ENCODE measurements at regions not wholly inside any gene's neighbourhood (a gene's known extent, or its start where the extent isn't known, plus 50 kb on each side); places are given as distances from the start of the nearest gene placed in this dataset.
A peak's percentile ranks its signal among the peaks of the same experiment; 100 is the strongest.

DNA sequence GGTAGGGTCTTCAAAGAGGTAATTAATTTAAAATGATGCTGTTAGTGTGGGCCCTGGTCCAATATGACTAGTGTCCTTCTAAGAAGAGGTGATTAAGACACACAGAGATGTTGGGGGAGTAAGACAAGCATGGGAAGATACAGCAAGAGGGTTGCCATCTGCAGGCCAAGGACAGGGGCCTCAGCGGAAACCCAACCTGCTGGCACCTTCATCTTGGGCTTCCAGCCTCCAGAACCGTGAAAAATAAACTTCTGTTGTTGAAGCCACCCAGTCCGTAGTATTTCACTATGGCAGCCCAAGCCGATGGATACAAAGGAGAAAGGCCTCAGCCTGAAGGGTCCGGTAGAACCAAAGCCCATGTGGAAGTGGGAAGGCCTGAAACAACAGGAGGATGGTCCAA lies 161.7 kb upstream of the UBE2E1 start:
- no peak for DNase-seq (ENCODE audit: low read depth)
- H3K4me3 ChIP-seq (ENCODE audit: low read depth, low read length), result no peak overlapping the region
- TF ChIP-seq, protein P1, sequence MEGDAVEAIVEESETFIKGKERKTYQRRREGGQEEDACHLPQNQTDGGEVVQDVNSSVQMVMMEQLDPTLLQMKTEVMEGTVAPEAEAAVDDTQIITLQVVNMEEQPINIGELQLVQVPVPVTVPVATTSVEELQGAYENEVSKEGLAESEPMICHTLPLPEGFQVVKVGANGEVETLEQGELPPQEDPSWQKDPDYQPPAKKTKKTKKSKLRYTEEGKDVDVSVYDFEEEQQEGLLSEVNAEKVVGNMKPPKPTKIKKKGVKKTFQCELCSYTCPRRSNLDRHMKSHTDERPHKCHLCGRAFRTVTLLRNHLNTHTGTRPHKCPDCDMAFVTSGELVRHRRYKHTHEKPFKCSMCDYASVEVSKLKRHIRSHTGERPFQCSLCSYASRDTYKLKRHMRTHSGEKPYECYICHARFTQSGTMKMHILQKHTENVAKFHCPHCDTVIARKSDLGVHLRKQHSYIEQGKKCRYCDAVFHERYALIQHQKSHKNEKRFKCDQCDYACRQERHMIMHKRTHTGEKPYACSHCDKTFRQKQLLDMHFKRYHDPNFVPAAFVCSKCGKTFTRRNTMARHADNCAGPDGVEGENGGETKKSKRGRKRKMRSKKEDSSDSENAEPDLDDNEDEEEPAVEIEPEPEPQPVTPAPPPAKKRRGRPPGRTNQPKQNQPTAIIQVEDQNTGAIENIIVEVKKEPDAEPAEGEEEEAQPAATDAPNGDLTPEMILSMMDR (conservative IDR thresholded peaks at IDR 0.05; ENCODE audit: low read depth, low read length), result no peak

DNA sequence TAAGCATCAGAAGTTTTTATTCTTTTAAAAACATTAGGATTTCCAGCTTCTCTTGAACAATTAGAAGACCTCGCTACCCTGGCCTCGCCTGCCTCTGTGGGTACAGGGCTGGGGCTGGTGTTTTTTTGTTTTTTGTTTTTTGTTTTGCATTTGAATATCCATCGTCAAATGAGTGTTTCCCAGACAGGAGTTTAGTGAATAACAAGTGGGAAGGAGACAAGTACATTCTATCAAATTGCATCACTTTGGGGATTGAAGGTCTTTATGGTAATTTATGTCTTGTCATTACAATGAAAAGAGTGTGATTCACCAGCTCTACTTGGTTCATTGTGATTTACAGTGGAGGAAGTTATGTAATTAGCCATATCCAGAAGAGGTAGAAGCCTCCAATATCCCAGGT lies 161.1 kb upstream of the UBE2E1 start:
- H3K4me3 ChIP-seq (ENCODE audit: low read depth, low read length), result no peak overlapping the region
- no peak for DNase-seq (ENCODE audit: low read depth)
- TF ChIP-seq, protein P1 (conservative IDR thresholded peaks at IDR 0.05; ENCODE audit: low read depth, low read length), result no peak

DNA sequence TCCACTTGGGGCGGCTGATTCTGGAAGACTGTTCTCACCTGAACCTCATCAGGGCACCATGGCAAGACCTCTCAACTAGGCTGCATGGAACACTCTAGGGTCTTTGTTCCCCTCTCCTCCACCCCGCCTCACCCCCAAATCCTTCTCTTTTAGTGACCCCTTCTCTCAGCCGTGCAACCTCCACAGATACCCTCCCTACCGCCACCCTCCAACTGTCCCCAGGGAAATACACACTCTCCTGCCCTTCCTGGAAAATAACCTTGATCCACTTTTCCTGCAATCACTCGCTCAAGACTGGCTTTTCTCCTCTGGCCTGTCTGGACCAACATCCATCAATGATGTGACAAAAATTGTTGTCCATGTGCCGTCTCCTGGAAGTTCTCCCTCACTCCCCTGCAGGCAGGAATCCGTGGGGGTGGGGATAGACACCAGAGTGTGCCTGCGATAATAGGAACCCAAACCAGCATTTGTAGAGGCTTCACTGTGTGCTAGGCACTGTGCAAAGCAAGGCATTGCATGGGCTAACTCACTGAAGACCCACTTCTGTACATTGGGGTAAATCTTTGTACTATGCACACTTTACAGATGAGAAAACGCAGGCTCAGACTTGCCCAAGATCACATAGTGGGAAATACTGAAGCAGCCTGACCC lies 160.1 kb upstream of the UBE2E1 start:
- H3K4me3 ChIP-seq (ENCODE audit: low read depth, low read length), result no peak overlapping the region
- no peak for DNase-seq (ENCODE audit: low read depth)
- TF ChIP-seq, protein P1 (conservative IDR thresholded peaks at IDR 0.05; ENCODE audit: low read depth, low read length), result no peak

DNA sequence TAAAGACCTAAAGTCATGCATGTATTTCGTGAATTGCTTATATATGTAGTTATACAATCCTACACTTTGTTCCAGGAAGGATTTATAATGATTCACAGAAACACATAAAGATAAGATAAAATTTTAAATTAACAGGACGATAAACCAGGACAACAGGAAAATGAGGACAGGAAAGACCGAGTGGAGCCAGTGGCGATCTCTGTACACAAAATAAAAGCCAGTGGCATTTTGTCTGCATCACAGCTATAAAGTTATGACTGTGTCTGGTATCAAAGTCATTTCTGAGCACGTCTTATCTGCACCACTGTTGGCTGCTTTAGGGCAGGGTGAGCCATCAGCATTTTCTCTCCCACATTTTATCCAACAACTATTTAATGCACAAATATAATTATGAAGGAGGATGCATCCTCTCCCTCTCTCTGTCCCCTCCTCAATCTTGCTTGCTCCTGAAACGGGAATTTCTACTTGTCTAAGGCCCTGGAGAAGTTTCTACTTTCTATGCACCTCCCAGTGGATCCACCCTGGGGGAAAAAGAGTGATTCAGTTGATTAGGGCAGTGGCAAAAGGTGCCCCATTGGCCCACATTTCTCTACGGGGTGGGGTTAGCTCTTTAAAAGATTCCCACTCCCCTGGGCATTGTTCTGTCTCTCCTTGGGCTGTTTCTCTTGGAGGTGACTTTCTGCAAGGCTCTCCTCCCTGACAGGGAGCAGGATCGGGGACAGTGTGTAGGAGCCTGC lies 159.4 kb upstream of the UBE2E1 start:
- no peak for DNase-seq (ENCODE audit: low read depth)
- no peak overlapping the region for H3K4me3 ChIP-seq (ENCODE audit: low read depth, low read length)
- TF ChIP-seq, protein P1 (conservative IDR thresholded peaks at IDR 0.05; ENCODE audit: low read depth, low read length), result no peak

DNA sequence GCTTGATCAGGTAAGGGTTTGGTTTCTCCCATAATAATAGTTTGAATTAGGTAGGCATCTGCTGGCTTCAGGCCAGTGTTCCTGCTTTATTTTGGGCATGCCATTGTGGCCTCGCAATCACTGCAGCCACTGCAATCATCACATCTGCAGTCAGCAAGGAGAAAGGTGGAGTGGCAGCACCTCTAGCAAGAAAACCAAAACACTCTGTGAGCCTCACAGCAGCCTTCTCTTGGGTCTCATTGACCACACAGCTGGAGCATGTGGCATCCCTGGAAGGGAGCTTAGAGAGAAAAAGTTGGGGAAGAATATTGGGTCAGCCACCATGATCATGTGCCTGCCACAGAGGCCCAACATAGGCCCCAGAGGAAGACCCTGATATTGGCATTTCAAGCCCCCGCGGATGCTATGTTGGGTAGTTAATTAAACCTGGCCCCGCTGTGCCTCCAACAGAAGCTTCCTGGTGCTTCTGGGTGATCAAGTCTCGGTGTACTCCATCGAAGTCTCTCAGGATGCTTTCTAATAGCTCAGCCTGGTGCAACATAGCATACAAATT lies 158.0 kb upstream of the UBE2E1 start:
- no peak overlapping the region for H3K4me3 ChIP-seq (ENCODE audit: low read depth, low read length)
- no peak for DNase-seq (ENCODE audit: low read depth)
- TF ChIP-seq, protein P1 (conservative IDR thresholded peaks at IDR 0.05; ENCODE audit: low read depth, low read length), result no peak

DNA sequence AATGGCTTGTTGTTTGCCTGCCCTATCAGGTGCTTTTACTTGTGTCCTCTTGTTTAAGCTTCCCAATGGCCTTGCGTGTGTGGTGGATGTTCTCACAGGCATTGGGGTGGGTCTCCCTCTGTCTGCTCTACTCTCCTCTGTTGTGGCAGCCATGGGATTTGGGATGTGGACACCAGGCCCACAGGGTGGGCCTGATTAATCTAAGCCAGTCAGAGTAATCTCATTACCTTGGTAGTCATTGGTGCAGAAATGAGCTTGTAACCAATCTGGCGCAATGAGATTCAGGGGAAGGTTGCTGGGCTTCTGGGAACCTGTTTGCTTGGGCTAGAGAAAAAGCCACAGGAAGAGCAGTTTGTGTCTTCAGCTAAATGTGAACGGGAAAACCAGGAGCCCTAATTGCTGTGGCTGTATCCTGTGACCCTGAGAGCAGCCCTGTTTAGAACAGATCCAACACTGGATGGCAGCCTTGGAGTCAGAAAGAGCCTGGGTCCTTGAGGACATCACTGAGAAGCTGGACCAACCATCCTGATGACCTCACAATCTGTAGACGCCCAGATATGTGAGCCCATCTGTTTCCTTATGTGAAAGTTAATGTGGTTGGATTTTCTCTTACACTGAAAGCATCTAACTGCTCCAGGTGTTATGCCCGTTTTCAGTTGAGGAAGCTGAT lies 157.3 kb upstream of the UBE2E1 start:
- peak; percentile 40 for DNase-seq (ENCODE audit: low read depth)
- TF ChIP-seq, protein P1 (conservative IDR thresholded peaks at IDR 0.05; ENCODE audit: low read depth, low read length), result no peak
- no peak overlapping the region for H3K4me3 ChIP-seq (ENCODE audit: low read depth, low read length)
